Right forelimb (tissue), 1 donor: ENCODE measurements at regions not wholly inside any gene's neighbourhood (a gene's known extent, or its start where the extent isn't known, plus 50 kb on each side); places are given as distances from the start of the nearest gene placed in this dataset.
A peak's percentile ranks its signal among the peaks of the same experiment; 100 is the strongest.

Source experiments
- DNase-seq: peaks from one replicate; pipeline ENCODE4 v3.0.0-alpha.2; 2018

GRCh38 chr2:149827585-149828126, 240.1 kb upstream of the MMADHC start:
- DNase-seq: no peak

GRCh38 chr2:149826471-149827125, 239.0 kb upstream of the MMADHC start:
- DNase-seq: no peak

GRCh38 chr2:149825473-149825872, 237.9 kb upstream of the MMADHC start:
- no peak for DNase-seq

GRCh38 chr2:149824136-149824535, 236.6 kb upstream of the MMADHC start:
- no peak for DNase-seq

- no peak for DNase-seq
Observed at GRCh38 chr2:149819356-149819957, 231.9 kb upstream of the MMADHC start.

GRCh38 chr2:149816756-149817551, 229.4 kb upstream of the MMADHC start:
- DNase-seq: no peak

GRCh38 chr2:149815941-149816340, 228.4 kb upstream of the MMADHC start:
- DNase-seq: no peak

GRCh38 chr2:149814901-149815300, 227.3 kb upstream of the MMADHC start:
- no peak for DNase-seq

GRCh38 chr2:149814049-149814448, 226.5 kb upstream of the MMADHC start:
- DNase-seq: no peak

GRCh38 chr2:149808556-149808955, 221.0 kb upstream of the MMADHC start:
- DNase-seq: no peak

- DNase-seq: no peak
Observed at GRCh38 chr2:149806651-149807050, 219.1 kb upstream of the MMADHC start.

GRCh38 chr2:149800624-149801542, 213.3 kb upstream of the MMADHC start:
- no peak for DNase-seq

GRCh38 chr2:149799013-149799705, 211.6 kb upstream of the MMADHC start:
- peak; percentile 45 for DNase-seq

GRCh38 chr2:149797030-149797429, 209.5 kb upstream of the MMADHC start:
- no peak for DNase-seq

GRCh38 chr2:149789549-149789948, 202.0 kb upstream of the MMADHC start:
- no peak for DNase-seq

GRCh38 chr2:149787206-149787605, 199.6 kb upstream of the MMADHC start:
- DNase-seq: no peak

- DNase-seq: no peak
Observed at GRCh38 chr2:149783284-149783683, 195.7 kb upstream of the MMADHC start.

- no peak for DNase-seq
Observed at GRCh38 chr2:149782572-149782971, 195.0 kb upstream of the MMADHC start.

GRCh38 chr2:149781263-149781808, 193.8 kb upstream of the MMADHC start:
- no peak for DNase-seq

- no peak for DNase-seq
Observed at GRCh38 chr2:149773006-149773405, 185.4 kb upstream of the MMADHC start.

- no peak for DNase-seq
Observed at GRCh38 chr2:149768320-149768799, 180.8 kb upstream of the MMADHC start.
